A673 (cell line): ENCODE measurements at regions not wholly inside any gene's neighbourhood (a gene's known extent, or its start where the extent isn't known, plus 50 kb on each side); places are given as distances from the start of the nearest gene placed in this dataset.

Experiments used
- CTCF ChIP-seq: fragments of 300-800, 200-600 bp; sonication (generic); conservative IDR thresholded peaks from 2 replicates; pipeline ENCODE4 v1.5.1; 2017; ENCODE audit warnings: low read depth, mild to moderate bottlenecking, antibody characterized with exemption, low read length, moderate library complexity, mixed read lengths
- EZH2 ChIP-seq: fragments of 200-600 bp; sonication (generic); IDR thresholded peaks from 2 replicates; pipeline ENCODE4 v1.6.1; 2017; ENCODE audit warnings: borderline replicate concordance, low read depth, mild to moderate bottlenecking, mixed read lengths, antibody characterized with exemption, low read length; ENCODE audit not compliant: poor library complexity, severe bottlenecking

DNA sequence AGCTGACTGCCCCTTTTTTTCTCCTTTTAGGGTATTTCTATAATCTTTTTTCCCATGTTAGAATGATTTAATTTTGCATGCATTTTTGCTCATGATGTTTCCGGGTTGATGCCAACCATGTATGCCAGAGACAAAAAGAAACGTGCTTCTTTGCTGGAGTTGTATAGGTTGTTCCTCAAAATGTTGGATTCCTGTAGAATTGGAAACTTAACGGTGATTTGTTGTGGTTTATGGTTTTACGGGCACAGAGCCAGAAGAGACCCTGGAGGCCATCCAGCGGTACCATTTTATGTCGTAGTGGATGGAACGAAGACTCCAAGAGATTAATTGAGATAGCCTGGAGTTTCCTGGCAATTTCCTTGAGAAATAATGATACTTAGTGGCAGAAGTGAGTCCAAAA lies 481.5 kb upstream of the RGMA start:
- TF ChIP-seq EZH2 (no peak), CTCF (no peak)
